ENCODE measurements at regions not wholly inside any gene's neighbourhood (a gene's known extent, or its start where the extent isn't known, plus 50 kb on each side); places are given as distances from the start of the nearest gene placed in this dataset.

GRCh38 chr5:60136841-60137240 is 243.3 kb upstream of the PDE4D start:
- TF ChIP-seq SMC3 (IDR thresholded peaks at IDR 0.05; ENCODE audit: borderline replicate concordance, low read length) = no peak
- TF ChIP-seq POLR2A (IDR thresholded peaks at IDR 0.05; ENCODE audit: low read depth, low read length) = no peak
- no peak for TF ChIP-seq SMARCA5 (IDR thresholded peaks at IDR 0.05)
- TF ChIP-seq CBX5 (IDR thresholded peaks at IDR 0.05; ENCODE audit: low read depth) = no peak
- no peak for TF ChIP-seq E4F1 (IDR thresholded peaks at IDR 0.05; ENCODE audit: borderline replicate concordance, partially characterized antibody)
- TF ChIP-seq ATF7 (IDR thresholded peaks at IDR 0.05; ENCODE audit: low read depth) = no peak
- TF ChIP-seq RELA (IDR thresholded peaks at IDR 0.05; ENCODE audit: borderline replicate concordance, partially characterized antibody) = no peak
- no peak for TF ChIP-seq TARDBP (IDR thresholded peaks at IDR 0.05; ENCODE audit: borderline replicate concordance)
- no peak for TF ChIP-seq HDAC6 (IDR thresholded peaks at IDR 0.05; ENCODE audit: unreplicated experiment)
- ChIA-PET CTCF (no interaction called here), SMC1A (ENCODE audit: uncharacterized antibody, unreplicated experiment) (no interaction called here), RAD21 (ENCODE audit: unreplicated experiment) (no interaction called here), POLR2A (no interaction called here)
- Histone ChIP-seq H3K27ac (ENCODE audit: control insufficient read depth, insufficient read depth) (no peak overlapping the region), H3K9me3 (replicated peaks; ENCODE audit: control insufficient read depth, insufficient read depth, low read length) (no peaks in the 10 kb centered on the region), H4K20me1 (ENCODE audit: control insufficient read depth, insufficient read depth) (no peaks in the 10 kb centered on the region), H3K9ac (ENCODE audit: control insufficient read depth, insufficient read depth, low read length) (no peak overlapping the region), H2AFZ (ENCODE audit: control insufficient read depth, low read depth, low read length) (no peak overlapping the region), H3K4me2 (ENCODE audit: control insufficient read depth, insufficient read depth) (no peak overlapping the region), H3K4me3 (no peak overlapping the region), H3K79me2 (ENCODE audit: control insufficient read depth, insufficient read depth, low read length) (no peaks in the 10 kb centered on the region), H3K36me3 (ENCODE audit: control insufficient read depth in 2 of 2, insufficient read depth in 2 of 2, low read length in 1 of 2) (no peaks in the 10 kb centered on the region), H3K27me3 (replicated peaks in 1 of 2; ENCODE audit: control insufficient read depth in 2 of 2, insufficient read depth in 2 of 2, low read length in 1 of 2) (no peaks in the 10 kb centered on the region), H3K4me1 (ENCODE audit: control insufficient read depth, insufficient read depth, low read length) (no peaks in the 10 kb centered on the region)
- 36% methylated on average over 1 of the region's 1 CpG for WGBS (ENCODE audit: insufficient coverage, insufficient replicate concordance, low lambda C conversion rate, missing lambda C conversion rate)
- intact Hi-C loops (cut with micrococcal nuclease; ENCODE audit: unreplicated experiment) = no loop called here
- BruUV-seq (replicated peaks) = no TSS peak
- ATAC-seq = no peak
- in situ Hi-C loops (cut with MboI) = no loop called here
- no peak for FAIRE-seq
- DNase-seq (ENCODE audit: low read depth, low spot score) = no peak
